SK-N-SH (cell line): ENCODE measurements at regions not wholly inside any gene's neighbourhood (a gene's known extent, or its start where the extent isn't known, plus 50 kb on each side); places are given as distances from the start of the nearest gene placed in this dataset.

ENCODE experiments used
- CTCF ChIA-PET: fragments of 300-600, 350-600 bp; formaldehyde crosslinking; extraction: SDS; loops from one replicate; lab custom pipeline; 2021; lab: Yijun Ruan, JAX
- POLR2A ChIA-PET: fragments of 350-600 bp; sonication (Branson Sonifier 250); formaldehyde crosslinking; extraction: SDS; loops from one replicate; lab custom pipeline; 2020; ENCODE audit warnings: antibody characterized with exemption, inconsistent platforms; lab: Yijun Ruan, JAX
- DNase-seq: peaks from one replicate; pipeline ENCODE4 v3.0.0; 2012
- H2AFZ ChIP-seq: fragments of 200-600 bp; sonication (generic); 2 replicates; pipeline ENCODE4 v1.8.1; 2016; ENCODE audit warnings: antibody characterized with exemption, mild to moderate bottlenecking, low read depth
- H3F3A ChIP-seq: fragments of 200-600 bp; sonication (generic); replicated peaks from 2 replicates; pipeline ENCODE3; 2016; ENCODE audit warnings: antibody characterized with exemption, mild to moderate bottlenecking; ENCODE audit not compliant: insufficient read depth
- H3K27ac ChIP-seq, 2 experiments: fragments of 200-500 bp in 1 of 2; fragments of 200-600 bp in 1 of 2; sonication (Bioruptor generic) in 1 of 2; sonication (generic), shearing (Covaris generic) in 1 of 2; 2 replicates each; pipeline versions ENCODE4 v1.5.1 to v1.6.1; 2014 to 2016; ENCODE audit warnings: low read depth in 2 of 2, inconsistent platforms in 1 of 2, low read length in 1 of 2, mild to moderate bottlenecking in 1 of 2, mixed read lengths in 1 of 2
- H3K27me3 ChIP-seq: fragments of 200-600 bp; sonication (generic), shearing (Covaris generic); 2 replicates; pipeline ENCODE4 v1.6.1; 2016; ENCODE audit warnings: mixed run types; ENCODE audit not compliant: insufficient read depth
- H3K36me3 ChIP-seq, 2 experiments: fragments of 200-500 bp in 1 of 2; fragments of 200-600 bp in 1 of 2; sonication (Bioruptor generic) in 1 of 2; sonication (generic) in 1 of 2; replicated peaks in 1 of 2; 2 replicates each; pipeline versions ENCODE3 to v1.5.1; 2014 to 2016; ENCODE audit warnings: low read length in 1 of 2, mild to moderate bottlenecking in 1 of 2; ENCODE audit not compliant: insufficient read depth in 2 of 2, control insufficient read depth in 1 of 2
- H3K4me1 ChIP-seq, 2 experiments: fragments of 200-500 bp in 1 of 2; fragments of 200-600 bp in 1 of 2; sonication (Bioruptor generic) in 1 of 2; sonication (generic), shearing (Covaris generic) in 1 of 2; 2 replicates each; pipeline versions ENCODE4 v1.5.1 to v1.6.1; 2014 to 2016; ENCODE audit warnings: low read depth in 1 of 2, low read length in 1 of 2, mixed run types in 1 of 2; ENCODE audit not compliant: insufficient read depth in 2 of 2, control insufficient read depth in 1 of 2
- H3K4me2 ChIP-seq: fragments of 200-600 bp; sonication (generic), shearing (Covaris generic); 2 replicates; pipeline ENCODE4 v1.6.1; 2017; ENCODE audit warnings: mixed run types
- H3K4me3 ChIP-seq, 2 experiments: fragments of 200-500 bp in 1 of 2; fragments of 200-600 bp in 1 of 2; sonication (Bioruptor generic) in 1 of 2; sonication (generic), shearing (Covaris generic) in 1 of 2; 2 replicates each; pipeline versions ENCODE4 v1.5.1 to v1.8.1; 2014 to 2016; ENCODE audit warnings: low read depth in 2 of 2, inconsistent platforms in 1 of 2, low read length in 1 of 2, mild to moderate bottlenecking in 1 of 2, mixed read lengths in 1 of 2, moderate library complexity in 1 of 2
- H3K79me2 ChIP-seq: fragments of 200-600 bp; sonication (generic); 2 replicates; pipeline ENCODE4 v1.8.1; 2017; ENCODE audit warnings: mild to moderate bottlenecking; ENCODE audit not compliant: insufficient read depth
- H3K9ac ChIP-seq: fragments of 200-600 bp; sonication (generic); 2 replicates; pipeline ENCODE4 v1.6.1; 2017; ENCODE audit warnings: mixed run types
- H3K9me2 ChIP-seq: fragments of 200-600 bp; sonication (generic); 2 replicates; pipeline ENCODE4 v1.6.1; 2017; ENCODE audit warnings: mixed run types
- H3K9me3 ChIP-seq: fragments of 200-600 bp; sonication (generic); 2 replicates; pipeline ENCODE4 v1.6.1; 2017; ENCODE audit warnings: mixed run types, mild to moderate bottlenecking, moderate library complexity
- H4K20me1 ChIP-seq: fragments of 200-600 bp; sonication (generic); 2 replicates; pipeline ENCODE4 v1.6.1; 2017; ENCODE audit warnings: mild to moderate bottlenecking, mixed run types; ENCODE audit not compliant: insufficient read depth
- ELF1 ChIP-seq: IDR thresholded peaks from 2 replicates; pipeline ENCODE4 v1.4.0; 2012
- EP300 ChIP-seq, 2 experiments: IDR thresholded peaks; 2 replicates each; pipeline versions ENCODE4 v1.4.0 to v1.6.1; 2012; ENCODE audit warnings: borderline replicate concordance in 1 of 2, low read depth in 1 of 2, low read length in 1 of 2
- EZH2phosphoT487 ChIP-seq: fragments of 200-600 bp; sonication (generic); IDR thresholded peaks from 2 replicates; pipeline ENCODE4 v1.6.1; 2017; ENCODE audit warnings: low read depth, mixed run types, mild to moderate bottlenecking, antibody characterized with exemption, moderate library complexity, borderline replicate concordance
- JUND ChIP-seq: IDR thresholded peaks from 2 replicates; pipeline ENCODE4 v1.4.0; 2012
- MEF2A ChIP-seq: IDR thresholded peaks from 2 replicates; pipeline ENCODE4 v1.4.0; 2012; ENCODE audit warnings: low read depth, borderline replicate concordance
- POLR2AphosphoS5 ChIP-seq: IDR thresholded peaks from 2 replicates; pipeline ENCODE4 v1.6.1; 2012; ENCODE audit warnings: low read depth, low read length
- RCOR1 ChIP-seq: fragments of 150-350 bp; IDR thresholded peaks from 2 replicates; pipeline ENCODE4 v1.6.1; 2017; ENCODE audit warnings: antibody characterized with exemption, low read length
- RXRA ChIP-seq: IDR thresholded peaks from 2 replicates; pipeline ENCODE4 v1.4.0; 2012; ENCODE audit warnings: low read depth, mild to moderate bottlenecking, borderline replicate concordance
- SIN3A ChIP-seq: IDR thresholded peaks from 2 replicates; pipeline ENCODE4 v1.6.1; 2012; ENCODE audit warnings: low read depth, mild to moderate bottlenecking, low read length, moderate library complexity, borderline replicate concordance
- TAF1 ChIP-seq: IDR thresholded peaks from 2 replicates; pipeline ENCODE4 v1.6.1; 2012; ENCODE audit warnings: low read depth, mild to moderate bottlenecking, low read length, moderate library complexity, borderline replicate concordance
- TEAD4 ChIP-seq: IDR thresholded peaks from 2 replicates; pipeline ENCODE4 v1.4.0; 2012; ENCODE audit warnings: mild to moderate bottlenecking, borderline replicate concordance; ENCODE audit not compliant: insufficient read depth
- YY1 ChIP-seq: IDR thresholded peaks from 2 replicates; pipeline ENCODE4 v1.4.0; 2012; ENCODE audit warnings: low read depth, mild to moderate bottlenecking
- WGBS: methylation state at CpG from one replicate; pipeline ENCODE4 v1.1.6; 2017; ENCODE audit warnings: low lambda C conversion rate; 5-methylcytosine and 5-hydroxymethylcytosine counted together
- TF ChIP-seq, protein P1 (sequence below): IDR thresholded peaks from 2 replicates; pipeline ENCODE4 v1.4.0; 2012; ENCODE audit warnings: low read depth, borderline replicate concordance
- TF ChIP-seq, protein P2 (sequence below): IDR thresholded peaks from 2 replicates; pipeline ENCODE4; 2012
- TF ChIP-seq, protein P3 (sequence below): fragments of 150-350 bp; IDR thresholded peaks from 2 replicates; pipeline ENCODE4 v1.6.1; 2016; ENCODE audit warnings: mild to moderate bottlenecking, low read depth, low read length
- TF ChIP-seq, protein P4 (sequence below): IDR thresholded peaks from 2 replicates; pipeline ENCODE4 v1.6.1; 2012; ENCODE audit warnings: mild to moderate bottlenecking, low read depth, low read length, moderate library complexity

DNA sequence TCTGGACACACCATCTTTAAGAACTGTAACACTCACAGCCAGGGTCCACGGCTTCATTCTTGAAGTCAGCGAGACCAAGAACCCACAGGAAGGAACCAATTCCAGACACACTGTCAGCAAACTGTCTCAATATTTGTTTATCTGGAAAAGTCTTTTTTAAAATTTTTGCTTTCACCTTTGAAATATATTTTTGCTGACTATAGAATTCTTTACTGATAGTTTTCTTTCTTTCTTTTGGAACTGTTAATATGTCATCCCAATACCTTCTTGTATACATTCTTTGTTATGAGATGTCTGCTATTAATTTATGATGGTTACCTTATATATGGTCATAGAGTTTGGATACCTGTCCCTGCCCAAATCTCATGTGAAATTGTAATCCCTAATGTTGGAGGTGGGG, 145.1 kb upstream of the IRX4 start:
- H4K20me1 ChIP-seq = no peaks in the 10 kb centered on the region
- 0% methylated on average over 2 of the region's 2 CpGs for WGBS

More for the DNA sequence above, 145.1 kb upstream of the IRX4 start:
- Histone ChIP-seq H3K4me2 (no peak overlapping the region), H3K27ac (no peak overlapping the region), H3K4me3 (no peak overlapping the region), H2AFZ (no peak overlapping the region), H3K4me1 (no peaks in the 10 kb centered on the region), H3K27me3 (peaks cover 13% of the 10 kb centered on the region), H3K79me2 (no peaks in the 10 kb centered on the region), H3K9me2 (no peaks in the 10 kb centered on the region), H3F3A (no peaks in the 10 kb centered on the region), H3K9me3 (no peaks in the 10 kb centered on the region), H3K9ac (no peak overlapping the region), H3K36me3 (no peaks in the 10 kb centered on the region)
- ChIA-PET CTCF (no interaction called here), POLR2A (no interaction called here)
- DNase-seq = no peak
- no peak for TF ChIP-seq EP300 (IDR thresholded peaks at IDR 0.05; ENCODE audit: borderline replicate concordance in 1 of 2, low read depth in 1 of 2, low read length in 1 of 2)
- no peak for TF ChIP-seq EZH2phosphoT487
- TF ChIP-seq, protein P1, sequence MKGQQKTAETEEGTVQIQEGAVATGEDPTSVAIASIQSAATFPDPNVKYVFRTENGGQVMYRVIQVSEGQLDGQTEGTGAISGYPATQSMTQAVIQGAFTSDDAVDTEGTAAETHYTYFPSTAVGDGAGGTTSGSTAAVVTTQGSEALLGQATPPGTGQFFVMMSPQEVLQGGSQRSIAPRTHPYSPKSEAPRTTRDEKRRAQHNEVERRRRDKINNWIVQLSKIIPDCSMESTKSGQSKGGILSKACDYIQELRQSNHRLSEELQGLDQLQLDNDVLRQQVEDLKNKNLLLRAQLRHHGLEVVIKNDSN = no peak
- TF ChIP-seq, protein P2, sequence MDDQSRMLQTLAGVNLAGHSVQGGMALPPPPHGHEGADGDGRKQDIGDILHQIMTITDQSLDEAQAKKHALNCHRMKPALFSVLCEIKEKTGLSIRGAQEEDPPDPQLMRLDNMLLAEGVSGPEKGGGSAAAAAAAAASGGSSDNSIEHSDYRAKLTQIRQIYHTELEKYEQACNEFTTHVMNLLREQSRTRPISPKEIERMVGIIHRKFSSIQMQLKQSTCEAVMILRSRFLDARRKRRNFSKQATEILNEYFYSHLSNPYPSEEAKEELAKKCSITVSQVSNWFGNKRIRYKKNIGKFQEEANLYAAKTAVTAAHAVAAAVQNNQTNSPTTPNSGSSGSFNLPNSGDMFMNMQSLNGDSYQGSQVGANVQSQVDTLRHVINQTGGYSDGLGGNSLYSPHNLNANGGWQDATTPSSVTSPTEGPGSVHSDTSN = no peak
- no peak for TF ChIP-seq POLR2AphosphoS5
- TF ChIP-seq RCOR1 = no peak
- no peak for TF ChIP-seq SIN3A
- TF ChIP-seq RXRA = no peak
- TF ChIP-seq ELF1 = no peak
- no peak for TF ChIP-seq YY1
- TF ChIP-seq, protein P3, sequence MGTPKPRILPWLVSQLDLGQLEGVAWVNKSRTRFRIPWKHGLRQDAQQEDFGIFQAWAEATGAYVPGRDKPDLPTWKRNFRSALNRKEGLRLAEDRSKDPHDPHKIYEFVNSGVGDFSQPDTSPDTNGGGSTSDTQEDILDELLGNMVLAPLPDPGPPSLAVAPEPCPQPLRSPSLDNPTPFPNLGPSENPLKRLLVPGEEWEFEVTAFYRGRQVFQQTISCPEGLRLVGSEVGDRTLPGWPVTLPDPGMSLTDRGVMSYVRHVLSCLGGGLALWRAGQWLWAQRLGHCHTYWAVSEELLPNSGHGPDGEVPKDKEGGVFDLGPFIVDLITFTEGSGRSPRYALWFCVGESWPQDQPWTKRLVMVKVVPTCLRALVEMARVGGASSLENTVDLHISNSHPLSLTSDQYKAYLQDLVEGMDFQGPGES = no peak
- no peak for TF ChIP-seq TEAD4
- no peak for TF ChIP-seq JUND
- TF ChIP-seq MEF2A = no peak
- TF ChIP-seq TAF1 = no peak
- TF ChIP-seq, protein P4, sequence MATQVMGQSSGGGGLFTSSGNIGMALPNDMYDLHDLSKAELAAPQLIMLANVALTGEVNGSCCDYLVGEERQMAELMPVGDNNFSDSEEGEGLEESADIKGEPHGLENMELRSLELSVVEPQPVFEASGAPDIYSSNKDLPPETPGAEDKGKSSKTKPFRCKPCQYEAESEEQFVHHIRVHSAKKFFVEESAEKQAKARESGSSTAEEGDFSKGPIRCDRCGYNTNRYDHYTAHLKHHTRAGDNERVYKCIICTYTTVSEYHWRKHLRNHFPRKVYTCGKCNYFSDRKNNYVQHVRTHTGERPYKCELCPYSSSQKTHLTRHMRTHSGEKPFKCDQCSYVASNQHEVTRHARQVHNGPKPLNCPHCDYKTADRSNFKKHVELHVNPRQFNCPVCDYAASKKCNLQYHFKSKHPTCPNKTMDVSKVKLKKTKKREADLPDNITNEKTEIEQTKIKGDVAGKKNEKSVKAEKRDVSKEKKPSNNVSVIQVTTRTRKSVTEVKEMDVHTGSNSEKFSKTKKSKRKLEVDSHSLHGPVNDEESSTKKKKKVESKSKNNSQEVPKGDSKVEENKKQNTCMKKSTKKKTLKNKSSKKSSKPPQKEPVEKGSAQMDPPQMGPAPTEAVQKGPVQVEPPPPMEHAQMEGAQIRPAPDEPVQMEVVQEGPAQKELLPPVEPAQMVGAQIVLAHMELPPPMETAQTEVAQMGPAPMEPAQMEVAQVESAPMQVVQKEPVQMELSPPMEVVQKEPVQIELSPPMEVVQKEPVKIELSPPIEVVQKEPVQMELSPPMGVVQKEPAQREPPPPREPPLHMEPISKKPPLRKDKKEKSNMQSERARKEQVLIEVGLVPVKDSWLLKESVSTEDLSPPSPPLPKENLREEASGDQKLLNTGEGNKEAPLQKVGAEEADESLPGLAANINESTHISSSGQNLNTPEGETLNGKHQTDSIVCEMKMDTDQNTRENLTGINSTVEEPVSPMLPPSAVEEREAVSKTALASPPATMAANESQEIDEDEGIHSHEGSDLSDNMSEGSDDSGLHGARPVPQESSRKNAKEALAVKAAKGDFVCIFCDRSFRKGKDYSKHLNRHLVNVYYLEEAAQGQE = no peak
